ENCODE measurements at regions not wholly inside any gene's neighbourhood (a gene's known extent, or its start where the extent isn't known, plus 50 kb on each side); places are given as distances from the start of the nearest gene placed in this dataset.

- Histone ChIP-seq H3K4me3 (no peak overlapping the region), H3K36me3 (replicated peaks in 1 of 2) (no peaks in the 10 kb centered on the region), H3K27ac (no peak overlapping the region), H3K9me3 (replicated peaks in 1 of 3) (no peaks in the 10 kb centered on the region), H3K4me1 (replicated peaks in 1 of 2) (no peaks in the 10 kb centered on the region), H3K27me3 (no peaks in the 10 kb centered on the region)
- 90 to 92% (median 91%) methylated on average over 8 of the region's 8 CpGs for WGBS, 4 donors
- intact Hi-C loops (cut with DNase I), result no loop called here
- TF ChIP-seq POLR2A (IDR thresholded peaks at IDR 0.05) (no peak), CTCF (IDR thresholded peaks at IDR 0.05) (no peak)
- DNase-seq, result no peak
Measured at GRCh38 chr1:83756984-83757717, 241.8 kb downstream of the TTLL7 start.

- Histone ChIP-seq H3K4me1 (replicated peaks in 1 of 2) (no peaks in the 10 kb centered on the region), H3K4me3 (no peak overlapping the region), H3K36me3 (replicated peaks in 1 of 2) (no peaks in the 10 kb centered on the region), H3K27ac (no peak overlapping the region), H3K27me3 (no peaks in the 10 kb centered on the region), H3K9me3 (replicated peaks in 1 of 3) (no peaks in the 10 kb centered on the region)
- 71 to 89% (median 79%) methylated on average over 2 of the region's 2 CpGs for WGBS, 4 donors
- TF ChIP-seq CTCF (IDR thresholded peaks at IDR 0.05) (no peak), POLR2A (IDR thresholded peaks at IDR 0.05) (no peak)
- no peak for DNase-seq
- intact Hi-C loops (cut with DNase I), result no loop called here
Measured at GRCh38 chr1:83751602-83752001, 247.3 kb downstream of the TTLL7 start.

GRCh38 chr1:83750201-83750600, 248.7 kb downstream of the TTLL7 start:
- no peak for TF ChIP-seq CTCF (IDR thresholded peaks at IDR 0.05)
- intact Hi-C loops (cut with DNase I), result no loop called here
- WGBS, 4 donors, result 66 to 83% (median 77%) methylated on average over 1 of the region's 1 CpG
- Histone ChIP-seq H3K27ac (no peak overlapping the region), H3K27me3 (no peaks in the 10 kb centered on the region), H3K4me3 (no peak overlapping the region), H3K9me3 (replicated peaks in 1 of 3) (no peaks in the 10 kb centered on the region), H3K4me1 (replicated peaks in 1 of 2) (no peaks in the 10 kb centered on the region), H3K36me3 (replicated peaks in 1 of 2) (no peaks in the 10 kb centered on the region)
- no peak for DNase-seq

- H3K4me1 ChIP-seq (replicated peaks in 1 of 2), result no peaks in the 10 kb centered on the region
- intact Hi-C loops (cut with DNase I), result no loop called here
- no peak for DNase-seq
- H3K27ac ChIP-seq, result no peak overlapping the region
- H3K9me3 ChIP-seq (replicated peaks in 1 of 3), result no peaks in the 10 kb centered on the region
- no peaks in the 10 kb centered on the region for H3K36me3 ChIP-seq (replicated peaks in 1 of 2)
- no peak overlapping the region for H3K4me3 ChIP-seq
- TF ChIP-seq POLR2A (IDR thresholded peaks at IDR 0.05) (no peak), CTCF (IDR thresholded peaks at IDR 0.05) (no peak)
- no peaks in the 10 kb centered on the region for H3K27me3 ChIP-seq
- WGBS, 4 donors, result 64 to 84% (median 71%) methylated on average over 4 of the region's 4 CpGs
Measured at GRCh38 chr1:83747853-83748482, 251.0 kb downstream of the TTLL7 start.

Measured in adrenal gland (tissue), 9 donors.